GM12891 (cell line): ENCODE measurements at regions not wholly inside any gene's neighbourhood (a gene's known extent, or its start where the extent isn't known, plus 50 kb on each side); places are given as distances from the start of the nearest gene placed in this dataset.

Source experiments
- PAX5 ChIP-seq: IDR thresholded peaks from 2 replicates; pipeline ENCODE4 v1.6.1; 2011; ENCODE audit warnings: low read length, moderate library complexity, mild to moderate bottlenecking; ENCODE audit not compliant: insufficient read depth, severe bottlenecking
- POLR2A ChIP-seq: IDR thresholded peaks from 2 replicates; pipeline ENCODE4 v1.6.1; 2011; ENCODE audit warnings: low read depth, low read length, control low read depth
- POLR2AphosphoS5 ChIP-seq: IDR thresholded peaks from 2 replicates; pipeline ENCODE4 v1.6.1; 2011; ENCODE audit warnings: low read depth, low read length, control low read depth
- POU2F2 ChIP-seq: IDR thresholded peaks from 2 replicates; pipeline ENCODE4 v1.6.1; 2011; ENCODE audit warnings: low read depth, mild to moderate bottlenecking, control low read depth, low read length, moderate library complexity
- SPI1 ChIP-seq: IDR thresholded peaks from 2 replicates; pipeline ENCODE4 v1.6.1; 2011; ENCODE audit warnings: low read depth, low read length, control low read depth
- TAF1 ChIP-seq: IDR thresholded peaks from 2 replicates; pipeline ENCODE4 v1.6.1; 2011; ENCODE audit warnings: low read depth, low read length, control low read depth

DNA sequence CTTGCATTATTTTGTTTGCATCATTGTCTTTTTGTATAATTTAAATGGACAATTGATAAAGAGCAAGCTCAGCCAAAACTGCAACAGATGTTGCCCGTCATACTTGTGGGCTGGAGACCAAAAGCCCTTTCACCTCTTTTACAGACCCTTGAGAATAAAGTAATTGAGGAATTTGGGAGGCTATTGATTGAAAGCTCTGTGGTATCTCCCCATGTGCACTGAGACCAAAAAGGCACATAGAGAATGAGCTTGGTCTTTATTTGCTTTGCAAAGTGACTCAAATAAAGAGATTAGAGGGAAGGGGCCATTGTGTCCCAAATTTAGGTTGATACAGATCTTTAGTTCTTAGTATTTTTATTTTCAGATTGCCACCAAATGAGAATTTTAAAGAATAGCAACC is 617.6 kb downstream of the TRHDE start:
- TF ChIP-seq TAF1: no peak
- TF ChIP-seq POLR2AphosphoS5: no peak
- no peak for TF ChIP-seq POLR2A
- no peak for TF ChIP-seq PAX5
- no peak for TF ChIP-seq SPI1
- no peak for TF ChIP-seq POU2F2
